H1 (cell line): ENCODE measurements at regions not wholly inside any gene's neighbourhood (a gene's known extent, or its start where the extent isn't known, plus 50 kb on each side); places are given as distances from the start of the nearest gene placed in this dataset.

Experiments
- CTCF ChIA-PET: fragments of 300-600 bp; sonication (Branson Sonifier 250); formaldehyde crosslinking; loops from one replicate; lab custom pipeline; 2021; ENCODE audit not compliant: partially characterized antibody; lab: Charles Lee
- POLR2A ChIA-PET: fragments of 300-600 bp; sonication (Branson Sonifier 250); formaldehyde crosslinking; loops from one replicate; lab custom pipeline; 2021; ENCODE audit warnings: inconsistent platforms; ENCODE audit not compliant: partially characterized antibody; lab: Charles Lee
- DNase-seq, 2 experiments: peaks; one replicate each; pipeline versions ENCODE4 v3.0.0 to v3.0.0-alpha.2; 2010 to 2022; ENCODE audit warnings: low spot score in 2 of 2, low read depth in 1 of 2, mixed read lengths in 1 of 2
- FAIRE-seq: peaks from 2 replicates; lab custom pipeline; 2011; peaks lifted over from hg19 to GRCh38; lab: Jason Lieb, UNC
- H2AFZ ChIP-seq: 2 replicates; pipeline ENCODE4 v1.8.1; 2012; ENCODE audit warnings: low read length, inconsistent platforms
- H2AK5ac ChIP-seq: 2 replicates; pipeline ENCODE4 v1.6.1; 2013; ENCODE audit warnings: low read depth, low read length
- H2BK120ac ChIP-seq: replicated peaks from 2 replicates; pipeline ENCODE3; 2013; ENCODE audit warnings: low read depth, low read length, inconsistent platforms
- H2BK12ac ChIP-seq: 2 replicates; pipeline ENCODE4 v1.6.1; 2013; ENCODE audit warnings: low read depth, low read length
- H2BK15ac ChIP-seq: 2 replicates; pipeline ENCODE4 v1.6.1; 2013; ENCODE audit warnings: low read length
- H2BK20ac ChIP-seq: 2 replicates; pipeline ENCODE4 v1.6.1; 2013; ENCODE audit warnings: low read length
- H2BK5ac ChIP-seq: 2 replicates; pipeline ENCODE4 v1.6.1; 2013; ENCODE audit warnings: low read depth, low read length
- H3K14ac ChIP-seq: 2 replicates; pipeline ENCODE4 v1.6.1; 2013; ENCODE audit warnings: inconsistent platforms; ENCODE audit not compliant: insufficient read length
- H3K18ac ChIP-seq: 2 replicates; pipeline ENCODE4 v1.6.1; 2013; ENCODE audit warnings: low read length; ENCODE audit errors: extremely low read depth
- H3K23ac ChIP-seq: 2 replicates; pipeline ENCODE4 v1.6.1; 2013; ENCODE audit warnings: inconsistent platforms; ENCODE audit not compliant: insufficient read length
- H3K23me2 ChIP-seq: 2 replicates; pipeline ENCODE4 v1.6.1; 2013; ENCODE audit warnings: low read depth, low read length
- H3K27ac ChIP-seq: 2 replicates; pipeline ENCODE4 v1.6.1; 2011; ENCODE audit warnings: low read depth, low read length, inconsistent platforms
- H3K27me3 ChIP-seq, 4 experiments: replicated peaks in 1 of 4; 1 replicate in 1 of 4; 2 replicates in 3 of 4; pipeline versions ENCODE4 v1.6.1 to v1.8.1; 2011 to 2013; ENCODE audit warnings: low read length in 3 of 4, mild to moderate bottlenecking in 3 of 4, inconsistent platforms in 2 of 4, mixed read lengths in 2 of 4, moderate library complexity in 1 of 4; ENCODE audit not compliant: control insufficient read depth in 3 of 4, insufficient read depth in 3 of 4; ENCODE audit errors: extremely low read depth in 1 of 4
- H3K36me3 ChIP-seq, 4 experiments: 2 replicates each; pipeline versions ENCODE4 v1.6.1 to v1.8.1; 2011 to 2013; ENCODE audit warnings: mild to moderate bottlenecking in 4 of 4, low read length in 3 of 4, moderate library complexity in 2 of 4, control low read depth in 1 of 4, inconsistent platforms in 1 of 4; ENCODE audit not compliant: insufficient read depth in 4 of 4, control insufficient read depth in 2 of 4
- H3K4ac ChIP-seq: replicated peaks from 2 replicates; pipeline ENCODE3; 2013; ENCODE audit warnings: low read length, low read depth, mixed read lengths, inconsistent platforms; ENCODE audit not compliant: insufficient read length
- H3K4me1 ChIP-seq, 4 experiments: replicated peaks in 1 of 4; 1 replicate in 1 of 4; 2 replicates in 3 of 4; pipeline versions ENCODE4 v1.6.1 to v1.8.1; 2011 to 2013; ENCODE audit warnings: low read length in 3 of 4, inconsistent platforms in 2 of 4, mixed read lengths in 1 of 4; ENCODE audit not compliant: insufficient read depth in 4 of 4, control insufficient read depth in 3 of 4
- H3K4me2 ChIP-seq, 2 experiments: 2 replicates each; pipeline versions ENCODE4 v1.6.1 to v1.8.1; 2011 to 2013; ENCODE audit warnings: low read depth in 2 of 2, low read length in 2 of 2, control low read depth in 1 of 2, inconsistent platforms in 1 of 2, mild to moderate bottlenecking in 1 of 2; ENCODE audit not compliant: insufficient read depth in 1 of 2
- H3K4me3 ChIP-seq, 4 experiments: fragments of 200-600, 300-600 bp in 1 of 4; sonication (generic), shearing (Covaris generic), sonication (Bioruptor Twin) in 1 of 4; 2 replicates each; pipeline versions ENCODE4 v1.5.1 to v1.8.1; 2011 to 2016; ENCODE audit warnings: low read length in 4 of 4, low read depth in 3 of 4, control low read depth in 2 of 4, inconsistent platforms in 2 of 4, mild to moderate bottlenecking in 2 of 4, mixed read lengths in 1 of 4, moderate library complexity in 1 of 4; ENCODE audit not compliant: insufficient read depth in 2 of 4; ENCODE audit errors: extremely low read depth in 1 of 4
- H3K56ac ChIP-seq: replicated peaks from 2 replicates; pipeline ENCODE3; 2013; ENCODE audit warnings: low read depth, mild to moderate bottlenecking, mixed read lengths, low read length, inconsistent platforms; ENCODE audit not compliant: insufficient read length
- H3K79me1 ChIP-seq: 2 replicates; pipeline ENCODE4 v1.6.1; 2013; ENCODE audit warnings: low read depth, low read length, control low read depth
- H3K79me2 ChIP-seq, 2 experiments: 2 replicates each; pipeline versions ENCODE4 v1.6.1 to v1.8.1; 2012 to 2013; ENCODE audit warnings: low read length in 2 of 2, mild to moderate bottlenecking in 2 of 2, inconsistent platforms in 1 of 2; ENCODE audit not compliant: insufficient read depth in 2 of 2, control insufficient read depth in 1 of 2
- H3K9ac ChIP-seq, 4 experiments: replicated peaks in 1 of 4; 1 replicate in 1 of 4; 2 replicates in 3 of 4; pipeline versions ENCODE4 v1.6.1 to v1.8.1; 2011 to 2013; ENCODE audit warnings: low read depth in 3 of 4, low read length in 3 of 4, control low read depth in 2 of 4, mild to moderate bottlenecking in 2 of 4, moderate library complexity in 2 of 4, inconsistent platforms in 1 of 4; ENCODE audit errors: extremely low read depth in 1 of 4
- H3K9me3 ChIP-seq, 2 experiments: 2 replicates each; pipeline versions ENCODE4 v1.6.1 to v1.8.1; 2012 to 2013; ENCODE audit warnings: mild to moderate bottlenecking in 2 of 2, moderate library complexity in 2 of 2, control low read depth in 1 of 2, inconsistent platforms in 1 of 2, low read depth in 1 of 2, low read length in 1 of 2, mixed read lengths in 1 of 2; ENCODE audit not compliant: insufficient read depth in 2 of 2
- H4K20me1 ChIP-seq, 2 experiments: replicated peaks in 1 of 2; 2 replicates each; pipeline versions ENCODE3 to v1.8.1; 2011 to 2013; ENCODE audit warnings: inconsistent platforms in 2 of 2, low read length in 2 of 2, mild to moderate bottlenecking in 1 of 2; ENCODE audit not compliant: insufficient read depth in 2 of 2, control insufficient read depth in 1 of 2
- H4K5ac ChIP-seq: 2 replicates; pipeline ENCODE4 v1.6.1; 2013; ENCODE audit warnings: low read length, low read depth, mixed read lengths, inconsistent platforms; ENCODE audit not compliant: insufficient read length
- H4K8ac ChIP-seq: 2 replicates; pipeline ENCODE4 v1.8.0; 2013; ENCODE audit warnings: mild to moderate bottlenecking, moderate library complexity, low read length, inconsistent platforms; ENCODE audit not compliant: insufficient read depth; ENCODE audit errors: extremely low read depth
- H4K91ac ChIP-seq: replicated peaks from 2 replicates; pipeline ENCODE3; 2013; ENCODE audit warnings: low read length, mixed read lengths, inconsistent platforms; ENCODE audit not compliant: insufficient read length
- ATF2 ChIP-seq: IDR thresholded peaks from 2 replicates; pipeline ENCODE4 v1.6.1; 2012; ENCODE audit warnings: low read length, inconsistent platforms
- CBX5 ChIP-seq: fragments of 300-800, 300-1000 bp; sonication (generic); IDR thresholded peaks from 2 replicates; pipeline ENCODE4 v1.7.1; 2016; ENCODE audit warnings: antibody characterized with exemption, low read length, low read depth
- CBX8 ChIP-seq: fragments of 300-800, 300-1000 bp; sonication (generic); IDR thresholded peaks from 2 replicates; pipeline ENCODE4 v1.7.1; 2016; ENCODE audit warnings: low read depth, low read length, borderline replicate concordance
- GABPA ChIP-seq: IDR thresholded peaks from 2 replicates; pipeline ENCODE4 v1.6.1; 2011; ENCODE audit warnings: mild to moderate bottlenecking, low read length, moderate library complexity, borderline replicate concordance; ENCODE audit not compliant: insufficient read depth
- RBBP5 ChIP-seq: IDR thresholded peaks from 2 replicates; pipeline ENCODE4 v1.7.1; 2012; ENCODE audit warnings: low read depth, mild to moderate bottlenecking, inconsistent platforms, low read length, moderate library complexity, borderline replicate concordance
- RNF2 ChIP-seq: fragments of 200-900, 300-1000 bp; sonication (generic); IDR thresholded peaks from 2 replicates; pipeline ENCODE4 v1.7.1; 2016; ENCODE audit warnings: borderline replicate concordance, low read depth, mild to moderate bottlenecking, antibody characterized with exemption, low read length; ENCODE audit not compliant: poor library complexity, severe bottlenecking; ENCODE audit errors: missing control alignments
- SAP30 ChIP-seq: fragments of 300-600 bp; sonication (generic); IDR thresholded peaks from 2 replicates; pipeline ENCODE4 v1.7.1; 2012; ENCODE audit warnings: low read length, moderate library complexity, mild to moderate bottlenecking, inconsistent platforms; ENCODE audit not compliant: insufficient read depth, insufficient replicate concordance
- TAF1 ChIP-seq: IDR thresholded peaks from 2 replicates; pipeline ENCODE4 v1.6.1; 2011; ENCODE audit warnings: mild to moderate bottlenecking, low read depth, low read length
- TAF7 ChIP-seq: optimal IDR thresholded peaks from 2 replicates; pipeline ENCODE3; 2011; ENCODE audit warnings: low read depth, mild to moderate bottlenecking, inconsistent platforms, low read length, moderate library complexity, borderline replicate concordance
- TBP ChIP-seq: IDR thresholded peaks from 2 replicates; pipeline ENCODE4 v1.6.1; 2011; ENCODE audit warnings: low read depth, low read length, improper control_type of control experiment
- WGBS, 2 experiments: shearing (Covaris generic) in 1 of 2; methylation state at CpG; one replicate each; pipeline versions ENCODE4 v1.1.6 to v1.1.7; 2013 to 2015; ENCODE audit warnings: low lambda C conversion rate in 2 of 2, mixed read lengths in 2 of 2, inconsistent platforms in 1 of 2, low coverage in 1 of 2, missing lambda C conversion rate in 1 of 2; ENCODE audit not compliant: insufficient replicate concordance in 2 of 2, insufficient coverage in 1 of 2, insufficient read length in 1 of 2; ENCODE audit errors: extremely low coverage in 1 of 2, missing lambda C conversion rate in 1 of 2; 5-methylcytosine and 5-hydroxymethylcytosine counted together
- TF ChIP-seq, protein P1 (sequence below): IDR thresholded peaks from 2 replicates; pipeline ENCODE4 v1.6.1; 2012; ENCODE audit warnings: inconsistent platforms

DNA sequence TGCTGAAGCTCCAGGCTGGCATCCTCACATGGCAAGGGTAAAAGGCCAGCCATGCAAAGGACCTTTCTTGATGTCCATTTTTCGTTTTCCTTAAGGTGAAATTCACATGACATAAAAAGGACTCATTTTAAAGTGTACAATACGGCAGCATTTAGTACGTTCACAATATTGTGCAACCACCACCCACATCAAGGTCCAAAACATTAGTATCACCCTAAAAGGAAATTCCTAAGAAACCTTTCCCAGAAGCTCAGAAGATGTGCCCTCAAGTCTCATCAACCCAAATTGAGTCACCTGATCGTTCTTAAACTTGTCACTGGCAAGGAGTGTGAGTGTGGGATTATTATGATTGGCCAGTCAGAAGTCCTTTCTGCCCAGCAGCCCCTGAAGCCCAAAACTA, 250.1 kb downstream of the TLE3 start:
- POLR2A ChIA-PET = no interaction called here
- H2BK20ac ChIP-seq = no peak overlapping the region
- TF ChIP-seq, protein P1, sequence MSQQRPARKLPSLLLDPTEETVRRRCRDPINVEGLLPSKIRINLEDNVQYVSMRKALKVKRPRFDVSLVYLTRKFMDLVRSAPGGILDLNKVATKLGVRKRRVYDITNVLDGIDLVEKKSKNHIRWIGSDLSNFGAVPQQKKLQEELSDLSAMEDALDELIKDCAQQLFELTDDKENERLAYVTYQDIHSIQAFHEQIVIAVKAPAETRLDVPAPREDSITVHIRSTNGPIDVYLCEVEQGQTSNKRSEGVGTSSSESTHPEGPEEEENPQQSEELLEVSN = no peak
- TF ChIP-seq CBX8 = no peak
- TF ChIP-seq RBBP5 = no peak
- no peak for TF ChIP-seq CBX5
- no peak for TF ChIP-seq GABPA
- no peak for TF ChIP-seq TBP
- TF ChIP-seq TAF7 = no peak
- no peak for TF ChIP-seq ATF2
- no peak for TF ChIP-seq RNF2
- no peak for TF ChIP-seq SAP30
- TF ChIP-seq TAF1 = no peak

More for the DNA sequence above, 250.1 kb downstream of the TLE3 start:
- FAIRE-seq (no peak), DNase-seq (no peak)
- Histone ChIP-seq H3K79me1 (no peaks in the 10 kb centered on the region), H3K9ac (no peak overlapping the region), H4K20me1 (no peaks in the 10 kb centered on the region), H3K14ac (no peak overlapping the region), H3K4me2 (no peak overlapping the region), H2AFZ (no peak overlapping the region), H2BK15ac (no peak overlapping the region), H2AK5ac (no peak overlapping the region), H3K56ac (no peak overlapping the region), H3K27ac (no peak overlapping the region), H3K23me2 (no peaks in the 10 kb centered on the region; the same call in 1 of the 2 replicates), H4K91ac (no peak overlapping the region), H3K23ac (no peak overlapping the region), H3K27me3 (no peaks in the 10 kb centered on the region), H3K4me1 (no peaks in the 10 kb centered on the region; a peak in 1 of 7 replicates), H3K36me3 (no peaks in the 10 kb centered on the region), H3K9me3 (no peaks in the 10 kb centered on the region; a peak in 1 of 4 replicates), H2BK12ac (no peak overlapping the region), H3K79me2 (no peaks in the 10 kb centered on the region), H3K18ac (no peak overlapping the region), H3K4me3 (no peak overlapping the region), H4K5ac (no peak overlapping the region), H3K4ac (no peak overlapping the region), H2BK5ac (no peak overlapping the region), H4K8ac (no peak overlapping the region), H2BK120ac (no peak overlapping the region)
- CTCF ChIA-PET = interaction anchor here (0.7 to 1.1 kb wide), 2 partner anchors 17 to 1736 kb away, joined by 3 read pairs; no protein-coding TSS in a partner anchor
- WGBS, 2 experiments = 89% methylated on average over 4 of the region's 4 CpGs; no CpG with 5 or more reads in 1 of the 2 experiments
